GM12892 (cell line): ENCODE measurements at regions not wholly inside any gene's neighbourhood (a gene's known extent, or its start where the extent isn't known, plus 50 kb on each side); places are given as distances from the start of the nearest gene placed in this dataset.

Experiments used
- POLR2A ChIP-seq: IDR thresholded peaks from 2 replicates; pipeline ENCODE4 v1.6.1; 2011; ENCODE audit warnings: low read depth, low read length, control low read depth
- POLR2AphosphoS5 ChIP-seq: IDR thresholded peaks from 2 replicates; pipeline ENCODE4 v1.6.1; 2011; ENCODE audit warnings: low read depth, low read length, control low read depth

DNA sequence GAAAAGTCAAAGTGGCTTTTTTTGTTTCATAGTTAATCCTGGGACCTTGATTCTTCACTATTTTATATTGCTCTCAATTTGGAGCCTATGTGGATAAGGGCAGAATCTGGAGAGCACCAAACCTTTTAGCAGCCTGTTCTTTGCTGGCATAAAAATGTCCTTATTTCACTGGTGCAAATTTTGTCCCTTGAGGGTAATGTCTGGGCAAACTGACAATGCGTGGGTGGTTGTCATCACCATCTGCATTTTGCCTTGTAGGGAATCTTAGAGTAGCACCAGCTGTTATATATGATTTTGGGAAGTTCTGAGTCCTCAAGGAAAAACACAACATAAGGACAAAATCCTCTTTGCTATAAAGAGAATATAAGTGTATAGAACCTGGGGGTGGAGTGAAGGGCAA lies 336.9 kb upstream of the HTR2A start:
- TF ChIP-seq POLR2A (no peak), POLR2AphosphoS5 (no peak)
